ENCODE measurements at regions not wholly inside any gene's neighbourhood (a gene's known extent, or its start where the extent isn't known, plus 50 kb on each side); places are given as distances from the start of the nearest gene placed in this dataset.

GRCh38 chr11:95338430-95338991, 107.5 kb upstream of the SESN3 start:
- H3K4me2 ChIP-seq (ENCODE audit: low read length): no peak overlapping the region
- H3K4me3 ChIP-seq (replicated peaks in 1 of 2; ENCODE audit: low read depth in 1 of 2, low read length in 2 of 2): no peak overlapping the region
- no peaks in the 10 kb centered on the region for H4K20me1 ChIP-seq (ENCODE audit: insufficient read depth)
- RAD21 ChIA-PET (ENCODE audit: low non-redundant PET in 1 of 2, low total read pairs in 2 of 2, uncharacterized antibody in 2 of 2, unreplicated experiment in 2 of 2): no interaction called here
- no peak overlapping the region for H3K9ac ChIP-seq (ENCODE audit: low read length)
- no peak overlapping the region for H2AFZ ChIP-seq (ENCODE audit: low read depth, low read length, poor library complexity, severe bottlenecking)
- H3K27me3 ChIP-seq (ENCODE audit: insufficient read depth, low read length): no peaks in the 10 kb centered on the region
- no peaks in the 10 kb centered on the region for H3K79me2 ChIP-seq (ENCODE audit: insufficient read depth, low read length)
- no peaks in the 10 kb centered on the region for H3K9me3 ChIP-seq (ENCODE audit: control insufficient read depth in 1 of 2, insufficient read depth in 1 of 2, low read depth in 1 of 2, low read length in 2 of 2)
- POLR2A ChIA-PET: no interaction called here
- H3K4me1 ChIP-seq (ENCODE audit: control insufficient read depth in 1 of 2, insufficient read depth in 2 of 2, low read length in 2 of 2): no peaks in the 10 kb centered on the region
- DNase-seq (ENCODE audit: low read depth, low spot score) (no peak), ATAC-seq (no peak)
- H3K9me2 ChIP-seq (ENCODE audit: insufficient read depth): no peaks in the 10 kb centered on the region
- TF ChIP-seq SIN3A (IDR thresholded peaks at IDR 0.05; ENCODE audit: low read depth) (no peak), JUND (IDR thresholded peaks at IDR 0.05) (no peak), TCF7L2 (IDR thresholded peaks at IDR 0.05; ENCODE audit: borderline replicate concordance, extremely low read depth, insufficient read depth, insufficient read length) (no peak), YY1 (IDR thresholded peaks at IDR 0.05; ENCODE audit: extremely low read depth, insufficient replicate concordance, low read depth, low read length) (no peak), SP1 (IDR thresholded peaks at IDR 0.05; ENCODE audit: low read depth) (no peak), CTCF (IDR thresholded peaks at IDR 0.05 in 2 of 3, conservative IDR thresholded peaks at IDR 0.05 in 1 of 3; ENCODE audit: borderline replicate concordance in 1 of 3, insufficient read depth in 1 of 3, low read depth in 2 of 3, low read length in 2 of 3) (no peak), ZNF274 (IDR thresholded peaks at IDR 0.05; ENCODE audit: low read depth, low read length) (no peak), SRF (IDR thresholded peaks at IDR 0.05; ENCODE audit: low read depth) (no peak), EZH2phosphoT487 (IDR thresholded peaks at IDR 0.05; ENCODE audit: borderline replicate concordance) (no peak), POLR2A (IDR thresholded peaks at IDR 0.05; ENCODE audit: borderline replicate concordance, extremely low read depth, insufficient read depth, insufficient read length) (no peak), ZFX (IDR thresholded peaks at IDR 0.05) (no peak), ATF3 (IDR thresholded peaks at IDR 0.05) (no peak), FOSL1 (IDR thresholded peaks at IDR 0.05; ENCODE audit: low read depth) (no peak), CEBPB (IDR thresholded peaks at IDR 0.05; ENCODE audit: low read depth) (no peak), MAX (IDR thresholded peaks at IDR 0.05) (no peak), EGR1 (IDR thresholded peaks at IDR 0.05; ENCODE audit: low read depth) (no peak), ELF1 (IDR thresholded peaks at IDR 0.05; ENCODE audit: borderline replicate concordance, low read depth) (no peak), POLR2AphosphoS5 (IDR thresholded peaks at IDR 0.05; ENCODE audit: low read depth, low read length) (no peak)
- H3K36me3 ChIP-seq (ENCODE audit: control insufficient read depth in 1 of 2, insufficient read depth in 2 of 2, low read length in 2 of 2): no peaks in the 10 kb centered on the region
- intact Hi-C loops (cut with micrococcal nuclease): no loop called here
- no TSS peak for BruUV-seq (replicated peaks)
- CTCF ChIA-PET: no interaction called here
- no peak overlapping the region for H3K27ac ChIP-seq (ENCODE audit: low read depth, low read length)

Data from HCT116 (cell line).